HL-60 (cell line): ENCODE measurements at regions not wholly inside any gene's neighbourhood (a gene's known extent, or its start where the extent isn't known, plus 50 kb on each side); places are given as distances from the start of the nearest gene placed in this dataset.

Experiments
- CTCF ChIP-seq: IDR thresholded peaks from one replicate; pipeline ENCODE4 v1.5.1; 2011; ENCODE audit warnings: low read length, control low read depth, inconsistent platforms; ENCODE audit not compliant: insufficient read depth
- GABPA ChIP-seq: IDR thresholded peaks from 2 replicates; pipeline ENCODE4 v1.6.1; 2012; ENCODE audit warnings: low read depth
- SPI1 ChIP-seq: IDR thresholded peaks from 2 replicates; pipeline ENCODE4 v1.6.1; 2012; ENCODE audit warnings: low read depth, mild to moderate bottlenecking, borderline replicate concordance

DNA sequence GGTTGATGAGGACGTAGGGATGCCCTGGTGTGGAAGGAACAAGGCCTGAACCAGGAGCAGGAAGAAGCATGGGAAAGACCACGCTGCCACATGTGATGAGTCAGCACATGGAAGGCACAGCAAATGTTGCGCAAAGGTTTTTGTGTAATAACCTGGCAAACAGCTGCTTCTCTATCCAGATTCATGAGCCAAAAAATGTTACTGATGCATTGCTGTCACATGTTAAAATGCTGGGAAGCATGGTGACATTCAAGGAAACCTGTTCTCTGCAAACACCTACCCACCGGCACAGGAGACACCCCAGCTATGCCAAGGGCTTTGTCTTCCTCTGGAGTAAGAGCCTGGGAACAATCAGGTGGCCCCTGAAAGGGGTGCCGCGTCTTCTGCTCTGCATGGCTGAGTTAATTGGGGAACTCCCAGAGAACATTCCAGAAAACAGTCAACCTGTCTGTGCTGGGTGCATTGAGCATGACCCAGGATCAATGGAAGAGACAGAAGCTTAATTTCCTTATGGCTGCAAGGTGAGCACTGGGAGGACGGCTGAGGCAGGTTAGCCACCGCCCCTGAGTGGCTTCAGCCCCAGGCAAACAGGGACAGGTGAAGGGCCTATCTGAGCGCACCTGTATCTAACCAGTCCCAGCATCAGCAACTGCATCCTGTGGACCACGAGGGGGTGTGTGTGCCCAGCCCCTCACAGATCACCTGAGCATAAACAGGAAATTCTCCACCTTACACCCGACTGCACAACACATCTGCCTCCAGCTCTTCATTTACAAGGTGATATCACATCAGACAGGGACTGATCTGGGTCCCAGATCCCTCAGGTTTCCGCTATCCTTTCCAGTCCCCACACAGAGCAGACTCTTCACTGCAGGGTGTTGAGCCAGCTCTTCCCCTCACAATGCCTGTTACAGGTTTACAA lies 108.4 kb downstream of the GGTLC2 start:
- TF ChIP-seq CTCF (no peak), SPI1 (no peak), GABPA (no peak)
